K562 (cell line): ENCODE measurements at regions not wholly inside any gene's neighbourhood (a gene's known extent, or its start where the extent isn't known, plus 50 kb on each side); places are given as distances from the start of the nearest gene placed in this dataset.

ENCODE experiments used
- BRF1 ChIP-seq: IDR thresholded peaks from 3 replicates; pipeline ENCODE4 v1.6.1; 2011; ENCODE audit warnings: borderline replicate concordance, mild to moderate bottlenecking; ENCODE audit not compliant: insufficient read length; ENCODE audit errors: extremely low read depth
- CHD2 ChIP-seq: IDR thresholded peaks from 2 replicates; pipeline ENCODE4 v1.6.1; 2011; ENCODE audit warnings: low read depth, low read length
- CREB1 ChIP-seq, 2 experiments: sonication (generic) in 1 of 2; formaldehyde crosslinking in 1 of 2; IDR thresholded peaks; 2 replicates each; pipeline versions ENCODE4 v1.6.1 to v1.8.0; 2012 to 2022; ENCODE audit warnings: inconsistent platforms in 1 of 2, mild to moderate bottlenecking in 1 of 2, missing genetic modification reagents in 1 of 2, moderate library complexity in 1 of 2
- DDX20 ChIP-seq: fragments of 450-650 bp; IDR thresholded peaks from 2 replicates; pipeline ENCODE4 v1.6.1; 2016; ENCODE audit warnings: missing genetic modification characterization, low read depth, mild to moderate bottlenecking, missing compliant biosample characterization, moderate library complexity
- EWSR1 ChIP-seq: fragments of 450-650 bp; IDR thresholded peaks from 2 replicates; pipeline ENCODE4 v1.6.1; 2018; ENCODE audit warnings: borderline replicate concordance, mild to moderate bottlenecking, low read depth, moderate library complexity; ENCODE audit not compliant: partially characterized antibody
- FOXJ2 ChIP-seq: fragments of 200-800 bp; sonication (Bioruptor generic); IDR thresholded peaks from 2 replicates; pipeline ENCODE4 v1.6.1; 2016; ENCODE audit warnings: missing genetic modification characterization, missing compliant biosample characterization
- MCM7 ChIP-seq, 2 experiments: fragments of 450-650 bp; IDR thresholded peaks; 2 replicates each; pipeline ENCODE4 v1.6.1; 2016 to 2018
- NCOR1 ChIP-seq: fragments of 450-650 bp; IDR thresholded peaks from 2 replicates; pipeline ENCODE4 v1.6.1; 2016; ENCODE audit warnings: mild to moderate bottlenecking, moderate library complexity
- OTX1 ChIP-seq: fragments of 450-650 bp; formaldehyde crosslinking; IDR thresholded peaks from 2 replicates; pipeline ENCODE4 v1.4.0; 2022; ENCODE audit warnings: mild to moderate bottlenecking
- PHF20 ChIP-seq: fragments of 450-650 bp; IDR thresholded peaks from 2 replicates; pipeline ENCODE4 v1.6.1; 2018; ENCODE audit not compliant: partially characterized antibody
- SMAD4 ChIP-seq: fragments of 250-450 bp; sonication (Bioruptor Pico); conservative IDR thresholded peaks from 2 replicates; pipeline ENCODE4 v1.8.0; 2021; ENCODE audit warnings: inconsistent platforms, mild to moderate bottlenecking, moderate library complexity
- TEAD2 ChIP-seq: fragments of 450-650 bp; IDR thresholded peaks from 2 replicates; pipeline ENCODE4 v1.6.1; 2016; ENCODE audit warnings: missing genetic modification characterization, control low read depth, missing compliant biosample characterization
- YY1 ChIP-seq, 3 experiments: IDR thresholded peaks; 2 replicates each; pipeline ENCODE4 v1.6.1; 2011; ENCODE audit warnings: low read length in 2 of 3, mild to moderate bottlenecking in 2 of 3, moderate library complexity in 2 of 3, borderline replicate concordance in 1 of 3, control low read depth in 1 of 3, low read depth in 1 of 3; ENCODE audit not compliant: insufficient read depth in 3 of 3, insufficient replicate concordance in 2 of 3, control insufficient read depth in 1 of 3, insufficient read length in 1 of 3; ENCODE audit errors: extremely low read depth in 1 of 3
- ZNF212 ChIP-seq: fragments of 450-650 bp; formaldehyde crosslinking; IDR thresholded peaks from 2 replicates; pipeline ENCODE4 v1.4.0; 2020; ENCODE audit warnings: mild to moderate bottlenecking
- ZNF507 ChIP-seq: conservative IDR thresholded peaks from 2 replicates; pipeline ENCODE4 v1.6.1; 2017; ENCODE audit warnings: missing genetic modification characterization, missing compliant biosample characterization
- TF ChIP-seq, protein P1 (sequence below): fragments of 450-650 bp; IDR thresholded peaks from 2 replicates; pipeline ENCODE4 v1.6.1; 2016; ENCODE audit warnings: mild to moderate bottlenecking, moderate library complexity
- TF ChIP-seq, protein P2 (sequence below): sonication (generic); formaldehyde crosslinking; IDR thresholded peaks from 2 replicates; pipeline ENCODE4 v1.8.0; 2022; ENCODE audit warnings: mild to moderate bottlenecking, missing genetic modification reagents

GRCh38 chr15:88717382-88718031 is 78.7 kb downstream of the ISG20 start (continued):
- TF ChIP-seq, protein P1, sequence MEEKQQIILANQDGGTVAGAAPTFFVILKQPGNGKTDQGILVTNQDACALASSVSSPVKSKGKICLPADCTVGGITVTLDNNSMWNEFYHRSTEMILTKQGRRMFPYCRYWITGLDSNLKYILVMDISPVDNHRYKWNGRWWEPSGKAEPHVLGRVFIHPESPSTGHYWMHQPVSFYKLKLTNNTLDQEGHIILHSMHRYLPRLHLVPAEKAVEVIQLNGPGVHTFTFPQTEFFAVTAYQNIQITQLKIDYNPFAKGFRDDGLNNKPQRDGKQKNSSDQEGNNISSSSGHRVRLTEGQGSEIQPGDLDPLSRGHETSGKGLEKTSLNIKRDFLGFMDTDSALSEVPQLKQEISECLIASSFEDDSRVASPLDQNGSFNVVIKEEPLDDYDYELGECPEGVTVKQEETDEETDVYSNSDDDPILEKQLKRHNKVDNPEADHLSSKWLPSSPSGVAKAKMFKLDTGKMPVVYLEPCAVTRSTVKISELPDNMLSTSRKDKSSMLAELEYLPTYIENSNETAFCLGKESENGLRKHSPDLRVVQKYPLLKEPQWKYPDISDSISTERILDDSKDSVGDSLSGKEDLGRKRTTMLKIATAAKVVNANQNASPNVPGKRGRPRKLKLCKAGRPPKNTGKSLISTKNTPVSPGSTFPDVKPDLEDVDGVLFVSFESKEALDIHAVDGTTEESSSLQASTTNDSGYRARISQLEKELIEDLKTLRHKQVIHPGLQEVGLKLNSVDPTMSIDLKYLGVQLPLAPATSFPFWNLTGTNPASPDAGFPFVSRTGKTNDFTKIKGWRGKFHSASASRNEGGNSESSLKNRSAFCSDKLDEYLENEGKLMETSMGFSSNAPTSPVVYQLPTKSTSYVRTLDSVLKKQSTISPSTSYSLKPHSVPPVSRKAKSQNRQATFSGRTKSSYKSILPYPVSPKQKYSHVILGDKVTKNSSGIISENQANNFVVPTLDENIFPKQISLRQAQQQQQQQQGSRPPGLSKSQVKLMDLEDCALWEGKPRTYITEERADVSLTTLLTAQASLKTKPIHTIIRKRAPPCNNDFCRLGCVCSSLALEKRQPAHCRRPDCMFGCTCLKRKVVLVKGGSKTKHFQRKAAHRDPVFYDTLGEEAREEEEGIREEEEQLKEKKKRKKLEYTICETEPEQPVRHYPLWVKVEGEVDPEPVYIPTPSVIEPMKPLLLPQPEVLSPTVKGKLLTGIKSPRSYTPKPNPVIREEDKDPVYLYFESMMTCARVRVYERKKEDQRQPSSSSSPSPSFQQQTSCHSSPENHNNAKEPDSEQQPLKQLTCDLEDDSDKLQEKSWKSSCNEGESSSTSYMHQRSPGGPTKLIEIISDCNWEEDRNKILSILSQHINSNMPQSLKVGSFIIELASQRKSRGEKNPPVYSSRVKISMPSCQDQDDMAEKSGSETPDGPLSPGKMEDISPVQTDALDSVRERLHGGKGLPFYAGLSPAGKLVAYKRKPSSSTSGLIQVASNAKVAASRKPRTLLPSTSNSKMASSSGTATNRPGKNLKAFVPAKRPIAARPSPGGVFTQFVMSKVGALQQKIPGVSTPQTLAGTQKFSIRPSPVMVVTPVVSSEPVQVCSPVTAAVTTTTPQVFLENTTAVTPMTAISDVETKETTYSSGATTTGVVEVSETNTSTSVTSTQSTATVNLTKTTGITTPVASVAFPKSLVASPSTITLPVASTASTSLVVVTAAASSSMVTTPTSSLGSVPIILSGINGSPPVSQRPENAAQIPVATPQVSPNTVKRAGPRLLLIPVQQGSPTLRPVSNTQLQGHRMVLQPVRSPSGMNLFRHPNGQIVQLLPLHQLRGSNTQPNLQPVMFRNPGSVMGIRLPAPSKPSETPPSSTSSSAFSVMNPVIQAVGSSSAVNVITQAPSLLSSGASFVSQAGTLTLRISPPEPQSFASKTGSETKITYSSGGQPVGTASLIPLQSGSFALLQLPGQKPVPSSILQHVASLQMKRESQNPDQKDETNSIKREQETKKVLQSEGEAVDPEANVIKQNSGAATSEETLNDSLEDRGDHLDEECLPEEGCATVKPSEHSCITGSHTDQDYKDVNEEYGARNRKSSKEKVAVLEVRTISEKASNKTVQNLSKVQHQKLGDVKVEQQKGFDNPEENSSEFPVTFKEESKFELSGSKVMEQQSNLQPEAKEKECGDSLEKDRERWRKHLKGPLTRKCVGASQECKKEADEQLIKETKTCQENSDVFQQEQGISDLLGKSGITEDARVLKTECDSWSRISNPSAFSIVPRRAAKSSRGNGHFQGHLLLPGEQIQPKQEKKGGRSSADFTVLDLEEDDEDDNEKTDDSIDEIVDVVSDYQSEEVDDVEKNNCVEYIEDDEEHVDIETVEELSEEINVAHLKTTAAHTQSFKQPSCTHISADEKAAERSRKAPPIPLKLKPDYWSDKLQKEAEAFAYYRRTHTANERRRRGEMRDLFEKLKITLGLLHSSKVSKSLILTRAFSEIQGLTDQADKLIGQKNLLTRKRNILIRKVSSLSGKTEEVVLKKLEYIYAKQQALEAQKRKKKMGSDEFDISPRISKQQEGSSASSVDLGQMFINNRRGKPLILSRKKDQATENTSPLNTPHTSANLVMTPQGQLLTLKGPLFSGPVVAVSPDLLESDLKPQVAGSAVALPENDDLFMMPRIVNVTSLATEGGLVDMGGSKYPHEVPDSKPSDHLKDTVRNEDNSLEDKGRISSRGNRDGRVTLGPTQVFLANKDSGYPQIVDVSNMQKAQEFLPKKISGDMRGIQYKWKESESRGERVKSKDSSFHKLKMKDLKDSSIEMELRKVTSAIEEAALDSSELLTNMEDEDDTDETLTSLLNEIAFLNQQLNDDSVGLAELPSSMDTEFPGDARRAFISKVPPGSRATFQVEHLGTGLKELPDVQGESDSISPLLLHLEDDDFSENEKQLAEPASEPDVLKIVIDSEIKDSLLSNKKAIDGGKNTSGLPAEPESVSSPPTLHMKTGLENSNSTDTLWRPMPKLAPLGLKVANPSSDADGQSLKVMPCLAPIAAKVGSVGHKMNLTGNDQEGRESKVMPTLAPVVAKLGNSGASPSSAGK = no peak
- TF ChIP-seq DDX20 (tag) (no peak), NCOR1 (no peak), CREB1 (IDR thresholded peaks at IDR 0.05) (no peak), CREB1 (CRISPR knock-in tag; IDR thresholded peaks at IDR 0.05) (no peak), MCM7 (IDR thresholded peaks at IDR 0.05) (no peak), FOXJ2 (tag) (no peak), ZNF212 (CRISPR knock-in tag) (no peak), YY1 (IDR thresholded peaks at IDR 0.05; ENCODE audit: borderline replicate concordance in 1 of 3, control insufficient read depth in 1 of 3, extremely low read depth in 1 of 3, insufficient read depth in 3 of 3, insufficient read length in 1 of 3, insufficient replicate concordance in 2 of 3, low read depth in 1 of 3, low read length in 2 of 3) (no peak), EWSR1 (no peak), OTX1 (CRISPR knock-in tag) (no peak), PHF20 (no peak), TEAD2 (tag) (no peak), CHD2 (no peak), SMAD4 (CRISPR knock-in tag) (no peak), ZNF507 (no peak), BRF1 (no peak)
- TF ChIP-seq, protein P2, sequence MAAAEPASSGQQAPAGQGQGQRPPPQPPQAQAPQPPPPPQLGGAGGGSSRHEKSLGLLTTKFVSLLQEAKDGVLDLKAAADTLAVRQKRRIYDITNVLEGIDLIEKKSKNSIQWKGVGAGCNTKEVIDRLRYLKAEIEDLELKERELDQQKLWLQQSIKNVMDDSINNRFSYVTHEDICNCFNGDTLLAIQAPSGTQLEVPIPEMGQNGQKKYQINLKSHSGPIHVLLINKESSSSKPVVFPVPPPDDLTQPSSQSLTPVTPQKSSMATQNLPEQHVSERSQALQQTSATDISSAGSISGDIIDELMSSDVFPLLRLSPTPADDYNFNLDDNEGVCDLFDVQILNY (CRISPR knock-in tag) = no peak
- TF ChIP-seq, all 486 proteins: peak for 0
